ENCODE measurements at regions not wholly inside any gene's neighbourhood (a gene's known extent, or its start where the extent isn't known, plus 50 kb on each side); places are given as distances from the start of the nearest gene placed in this dataset.

- no peak overlapping the region for H3K27ac ChIP-seq (ENCODE audit: insufficient read depth, low read depth, low read length, poor library complexity, severe bottlenecking)
- no peaks in the 10 kb centered on the region for H3K36me3 ChIP-seq (ENCODE audit: control insufficient read depth, insufficient read depth, low read length)
- no peak overlapping the region for H3K4me3 ChIP-seq (ENCODE audit: insufficient read depth, low read depth, low read length)
- 93 to 95% methylated on average over 2 of the region's 2 CpGs for WGBS, 2 experiments
- H3K4me1 ChIP-seq (ENCODE audit: control insufficient read depth, insufficient read depth, low read length), result no peaks in the 10 kb centered on the region
- H3K9me3 ChIP-seq (ENCODE audit: control insufficient read depth, low read length), result no peaks in the 10 kb centered on the region
- H3K27me3 ChIP-seq (ENCODE audit: control insufficient read depth, insufficient read depth, low read length, poor library complexity, severe bottlenecking), result no peaks in the 10 kb centered on the region
Measured at GRCh38 chr14:80074900-80075574, 136.3 kb downstream of the DIO2 start.

DNA sequence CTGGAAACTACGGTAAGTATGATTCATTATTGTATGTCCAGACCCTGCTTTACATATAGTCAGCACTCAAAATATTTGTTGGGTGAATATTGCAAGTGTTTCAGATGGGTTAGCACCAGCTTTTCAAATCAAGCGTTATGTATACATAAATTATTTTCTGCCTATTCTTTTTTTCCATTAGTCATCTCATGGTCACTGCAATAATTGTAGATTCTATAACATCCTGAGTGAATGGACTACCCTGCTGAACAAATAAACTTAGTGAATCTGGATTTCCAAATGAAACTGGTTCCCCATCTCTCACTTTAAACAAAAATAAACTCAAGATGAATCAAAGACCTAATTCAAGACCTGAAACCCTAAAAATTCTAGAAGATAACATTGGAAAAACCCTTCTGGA, 152.3 kb downstream of the DIO2 start:
- Histone ChIP-seq H3K27ac (ENCODE audit: insufficient read depth, low read depth, low read length, poor library complexity, severe bottlenecking) (no peak overlapping the region), H3K4me3 (ENCODE audit: insufficient read depth, low read depth, low read length) (no peak overlapping the region), H3K36me3 (ENCODE audit: control insufficient read depth, insufficient read depth, low read length) (no peaks in the 10 kb centered on the region), H3K4me1 (ENCODE audit: control insufficient read depth, insufficient read depth, low read length) (no peaks in the 10 kb centered on the region), H3K9me3 (ENCODE audit: control insufficient read depth, low read length) (no peaks in the 10 kb centered on the region), H3K27me3 (ENCODE audit: control insufficient read depth, insufficient read depth, low read length, poor library complexity, severe bottlenecking) (no peaks in the 10 kb centered on the region)
- 94% methylated on average over 2 of the region's 2 CpGs; no CpG with 5 or more reads in 1 of the 2 experiments for WGBS, 2 experiments

DNA sequence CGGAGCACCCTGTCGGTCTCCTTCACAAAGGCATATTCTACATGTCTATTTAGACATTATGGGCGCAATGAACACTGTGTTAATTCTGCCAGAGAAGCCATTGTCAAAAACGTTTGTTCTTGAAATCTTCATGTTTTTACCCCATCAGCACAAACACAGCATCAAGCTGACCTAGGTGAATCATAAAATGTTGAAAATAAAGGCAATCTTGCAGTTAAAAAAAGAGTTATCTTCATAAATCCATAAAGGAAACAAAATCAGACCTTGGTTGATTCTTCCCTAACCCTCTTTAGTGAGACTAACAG, 154.9 kb downstream of the DIO2 start:
- Histone ChIP-seq H3K27me3 (ENCODE audit: control insufficient read depth, insufficient read depth, low read length, poor library complexity, severe bottlenecking) (no peaks in the 10 kb centered on the region), H3K4me1 (ENCODE audit: control insufficient read depth, insufficient read depth, low read length) (no peaks in the 10 kb centered on the region), H3K9me3 (ENCODE audit: control insufficient read depth, low read length) (no peaks in the 10 kb centered on the region), H3K27ac (ENCODE audit: insufficient read depth, low read depth, low read length, poor library complexity, severe bottlenecking) (no peak overlapping the region), H3K36me3 (ENCODE audit: control insufficient read depth, insufficient read depth, low read length) (no peaks in the 10 kb centered on the region), H3K4me3 (ENCODE audit: insufficient read depth, low read depth, low read length) (no peak overlapping the region)
- 36 to 39% methylated on average over 4 of the region's 4 CpGs for WGBS, 2 experiments

- H3K36me3 ChIP-seq (ENCODE audit: control insufficient read depth, insufficient read depth, low read length), result no peaks in the 10 kb centered on the region
- no peaks in the 10 kb centered on the region for H3K27me3 ChIP-seq (ENCODE audit: control insufficient read depth, insufficient read depth, low read length, poor library complexity, severe bottlenecking)
- 80 to 85% methylated on average over 5 of the region's 7 CpGs for WGBS, 2 experiments
- H3K27ac ChIP-seq (ENCODE audit: insufficient read depth, low read depth, low read length, poor library complexity, severe bottlenecking), result no peak overlapping the region
- H3K9me3 ChIP-seq (ENCODE audit: control insufficient read depth, low read length), result no peaks in the 10 kb centered on the region
- no peaks in the 10 kb centered on the region for H3K4me1 ChIP-seq (ENCODE audit: control insufficient read depth, insufficient read depth, low read length)
- no peak overlapping the region for H3K4me3 ChIP-seq (ENCODE audit: insufficient read depth, low read depth, low read length)
Measured at GRCh38 chr14:80055667-80056496, 155.4 kb downstream of the DIO2 start.

DNA sequence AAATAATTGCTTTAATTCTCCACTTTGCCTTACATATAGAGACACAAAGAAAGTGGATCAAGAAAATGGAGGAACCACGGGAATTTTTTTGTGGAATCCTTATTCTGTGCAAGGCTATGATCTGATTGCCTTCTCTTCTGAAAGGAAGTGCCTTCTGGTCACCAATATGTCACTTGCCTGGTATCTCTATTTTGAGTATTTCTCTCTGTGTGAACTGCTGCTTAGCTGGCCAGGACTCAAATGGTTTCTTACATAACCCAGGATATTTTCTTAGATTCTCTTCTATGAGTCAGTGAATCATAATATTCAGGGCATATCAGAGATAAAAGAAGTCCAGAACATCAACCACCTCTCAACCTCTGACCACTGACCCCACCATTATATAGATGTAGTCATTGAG, 156.1 kb downstream of the DIO2 start:
- H3K4me1 ChIP-seq (ENCODE audit: control insufficient read depth, insufficient read depth, low read length), result no peaks in the 10 kb centered on the region
- no peak overlapping the region for H3K27ac ChIP-seq (ENCODE audit: insufficient read depth, low read depth, low read length, poor library complexity, severe bottlenecking)
- H3K9me3 ChIP-seq (ENCODE audit: control insufficient read depth, low read length), result no peaks in the 10 kb centered on the region
- H3K27me3 ChIP-seq (ENCODE audit: control insufficient read depth, insufficient read depth, low read length, poor library complexity, severe bottlenecking), result no peaks in the 10 kb centered on the region
- 86 to 92% methylated on average over 1 of the region's 1 CpG for WGBS, 2 experiments
- no peaks in the 10 kb centered on the region for H3K36me3 ChIP-seq (ENCODE audit: control insufficient read depth, insufficient read depth, low read length)
- H3K4me3 ChIP-seq (ENCODE audit: insufficient read depth, low read depth, low read length), result no peak overlapping the region

DNA sequence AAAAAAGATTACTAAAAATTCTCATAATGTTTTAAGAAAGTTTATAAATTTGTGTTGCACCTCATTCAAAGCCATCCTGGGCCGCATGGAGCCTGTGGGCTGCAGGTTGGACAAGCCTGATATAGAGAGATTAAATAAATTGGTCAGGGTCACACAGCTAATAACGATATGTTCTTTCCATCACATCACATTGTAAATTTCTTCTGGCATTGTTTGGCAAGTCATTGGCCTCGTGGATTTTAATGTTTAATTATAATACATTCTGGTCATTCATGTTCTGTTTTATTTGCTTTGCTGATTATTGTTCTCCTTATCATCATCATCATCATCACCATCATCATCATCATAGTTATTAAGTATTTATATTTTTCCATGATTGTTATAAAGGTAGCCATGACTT, 157.3 kb downstream of the DIO2 start:
- 94 to 100% methylated on average over 2 to 3 of the region's 3 CpGs for whole genome bisulfite sequencing, 2 experiments
- no peaks in the 10 kb centered on the region for H3K9me3 ChIP-seq (ENCODE audit: control insufficient read depth, low read length)

DNA sequence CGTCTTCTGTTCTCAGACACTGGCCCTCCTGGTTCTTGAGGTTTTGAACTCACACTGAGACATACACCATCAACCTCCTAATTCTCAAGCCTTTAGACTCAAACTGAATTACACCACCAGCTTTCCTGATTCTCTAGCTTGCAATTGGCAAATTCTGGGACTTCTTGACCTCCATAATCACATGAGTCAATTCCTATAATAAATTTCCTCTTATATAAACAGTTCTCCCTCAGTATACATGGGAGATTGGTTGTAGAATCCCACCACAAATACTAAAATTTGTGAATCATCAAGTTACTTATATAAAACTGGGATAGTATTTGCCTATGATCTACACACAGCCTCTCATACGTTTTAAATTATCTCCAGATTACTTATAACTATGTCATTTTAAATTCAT, 162.2 kb downstream of the DIO2 start:
- Histone ChIP-seq H3K9me3 (ENCODE audit: control insufficient read depth, low read length) (no peaks in the 10 kb centered on the region), H3K4me1 (ENCODE audit: control insufficient read depth, insufficient read depth, low read length) (no peaks in the 10 kb centered on the region), H3K27ac (ENCODE audit: insufficient read depth, low read depth, low read length, poor library complexity, severe bottlenecking) (no peak overlapping the region), H3K4me3 (ENCODE audit: insufficient read depth, low read depth, low read length) (no peak overlapping the region), H3K27me3 (ENCODE audit: control insufficient read depth, insufficient read depth, low read length, poor library complexity, severe bottlenecking) (no peaks in the 10 kb centered on the region), H3K36me3 (ENCODE audit: control insufficient read depth, insufficient read depth, low read length) (no peaks in the 10 kb centered on the region)
- 75 to 86% methylated on average over 1 to 2 of the region's 2 CpGs for WGBS, 2 experiments

More for the DNA sequence above, 157.3 kb downstream of the DIO2 start:
- no peaks in the 10 kb centered on the region for H3K27me3 ChIP-seq (ENCODE audit: control insufficient read depth, insufficient read depth, low read length, poor library complexity, severe bottlenecking)
- H3K27ac ChIP-seq (ENCODE audit: insufficient read depth, low read depth, low read length, poor library complexity, severe bottlenecking), result no peak overlapping the region
- no peaks in the 10 kb centered on the region for H3K36me3 ChIP-seq (ENCODE audit: control insufficient read depth, insufficient read depth, low read length)
- no peak overlapping the region for H3K4me3 ChIP-seq (ENCODE audit: insufficient read depth, low read depth, low read length)
- no peaks in the 10 kb centered on the region for H3K4me1 ChIP-seq (ENCODE audit: control insufficient read depth, insufficient read depth, low read length)

- H3K4me1 ChIP-seq (ENCODE audit: control insufficient read depth, insufficient read depth, low read length), result no peaks in the 10 kb centered on the region
- 89 to 95% methylated on average over 3 of the region's 3 CpGs for WGBS, 2 experiments
Measured at GRCh38 chr14:80047761-80048160, 163.5 kb downstream of the DIO2 start.

DNA sequence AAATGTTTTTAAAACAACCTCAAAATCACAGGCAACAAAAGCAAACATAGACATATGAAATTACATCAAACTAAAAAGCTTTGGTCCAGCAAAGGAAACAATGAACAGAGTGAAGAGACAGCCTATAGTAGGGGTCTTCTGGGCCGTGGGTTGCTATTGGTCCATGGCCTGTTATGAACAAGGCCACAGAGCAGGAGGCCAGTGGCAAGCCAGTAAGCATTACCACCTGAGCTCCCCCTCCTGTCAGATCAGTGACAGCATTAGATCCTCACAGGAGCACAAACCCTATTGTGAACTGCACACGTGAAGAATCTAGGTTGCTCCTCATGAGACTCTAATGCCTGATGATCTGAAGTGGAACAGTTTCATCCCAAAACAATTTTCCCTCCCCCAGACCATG, 174.0 kb downstream of the DIO2 start:
- Histone ChIP-seq H3K4me1 (ENCODE audit: control insufficient read depth, insufficient read depth, low read length) (no peaks in the 10 kb centered on the region), H3K27ac (ENCODE audit: insufficient read depth, low read depth, low read length, poor library complexity, severe bottlenecking) (no peak overlapping the region), H3K4me3 (ENCODE audit: insufficient read depth, low read depth, low read length) (no peak overlapping the region), H3K9me3 (ENCODE audit: control insufficient read depth, low read length) (no peaks in the 10 kb centered on the region), H3K27me3 (ENCODE audit: control insufficient read depth, insufficient read depth, low read length, poor library complexity, severe bottlenecking) (no peaks in the 10 kb centered on the region), H3K36me3 (ENCODE audit: control insufficient read depth, insufficient read depth, low read length) (no peaks in the 10 kb centered on the region)
- whole genome bisulfite sequencing, 2 experiments, result 79 to 85% methylated on average over 2 of the region's 2 CpGs

More at GRCh38 chr14:80047761-80048160, 163.5 kb downstream of the DIO2 start:
- H3K36me3 ChIP-seq (ENCODE audit: control insufficient read depth, insufficient read depth, low read length), result no peaks in the 10 kb centered on the region
- no peak overlapping the region for H3K4me3 ChIP-seq (ENCODE audit: insufficient read depth, low read depth, low read length)
- H3K27ac ChIP-seq (ENCODE audit: insufficient read depth, low read depth, low read length, poor library complexity, severe bottlenecking), result no peak overlapping the region
- H3K27me3 ChIP-seq (ENCODE audit: control insufficient read depth, insufficient read depth, low read length, poor library complexity, severe bottlenecking), result no peaks in the 10 kb centered on the region
- H3K9me3 ChIP-seq (ENCODE audit: control insufficient read depth, low read length), result no peaks in the 10 kb centered on the region

DNA sequence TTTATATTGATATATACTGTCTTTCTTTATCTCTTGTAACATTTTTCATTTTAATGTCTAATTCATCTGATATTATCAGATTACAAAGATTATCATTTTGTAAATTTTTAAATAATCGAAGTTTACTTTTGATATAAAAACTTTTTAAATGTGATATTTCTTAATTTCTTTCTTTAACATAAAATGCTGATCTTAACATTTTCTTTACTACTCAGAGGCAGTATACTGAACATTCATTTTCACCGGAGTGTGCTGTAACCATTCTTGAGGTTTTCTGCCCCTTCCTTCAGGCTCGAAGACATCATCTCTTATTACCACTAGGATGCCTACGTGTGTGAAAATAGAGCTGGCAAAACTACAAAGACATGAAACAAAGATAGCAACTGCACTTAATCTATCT, 186.9 kb downstream of the DIO2 start:
- H3K4me3 ChIP-seq (ENCODE audit: insufficient read depth, low read depth, low read length), result no peak overlapping the region
- WGBS, 2 experiments, result 95 to 96% methylated on average over 3 of the region's 4 CpGs
- no peaks in the 10 kb centered on the region for H3K36me3 ChIP-seq (ENCODE audit: control insufficient read depth, insufficient read depth, low read length)
- no peaks in the 10 kb centered on the region for H3K4me1 ChIP-seq (ENCODE audit: control insufficient read depth, insufficient read depth, low read length)
- peaks cover 2% of the 10 kb centered on the region for H3K9me3 ChIP-seq (ENCODE audit: control insufficient read depth, low read length)
- H3K27me3 ChIP-seq (ENCODE audit: control insufficient read depth, insufficient read depth, low read length, poor library complexity, severe bottlenecking), result no peaks in the 10 kb centered on the region
- H3K27ac ChIP-seq (ENCODE audit: insufficient read depth, low read depth, low read length, poor library complexity, severe bottlenecking), result no peak overlapping the region

Measured in ectodermal cell (in vitro differentiated cells).